HG02852 (cell line): ENCODE measurements at regions not wholly inside any gene's neighbourhood (a gene's known extent, or its start where the extent isn't known, plus 50 kb on each side); places are given as distances from the start of the nearest gene placed in this dataset.

ENCODE experiments used
- ATAC-seq: cut with Tn5 transposase; IDR thresholded peaks from one replicate; pipeline ENCODE4 v1.9.1; 2021; ENCODE audit warnings: mild to moderate bottlenecking, moderate library complexity; ENCODE audit not compliant: unreplicated experiment

DNA sequence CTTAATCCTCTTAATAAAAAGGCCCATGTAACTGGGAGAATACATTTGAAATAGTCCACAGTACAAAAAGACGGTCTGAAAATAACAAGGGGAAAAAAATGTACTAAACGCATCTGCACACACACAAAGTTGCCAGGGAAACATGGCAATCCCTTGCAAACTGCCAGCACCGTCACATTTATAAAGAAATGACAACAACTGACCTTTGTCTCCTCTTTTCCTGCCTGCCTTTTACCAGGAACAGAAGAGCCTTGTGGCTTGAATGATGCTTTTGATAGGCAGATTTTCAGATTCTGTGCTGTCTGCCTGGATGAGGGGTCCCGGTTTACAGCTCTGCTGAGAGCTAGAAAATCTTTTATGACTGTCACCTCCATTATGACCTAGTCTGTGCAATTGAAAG is 308.6 kb upstream of the ZFP64 start:
- ATAC-seq = no peak

DNA sequence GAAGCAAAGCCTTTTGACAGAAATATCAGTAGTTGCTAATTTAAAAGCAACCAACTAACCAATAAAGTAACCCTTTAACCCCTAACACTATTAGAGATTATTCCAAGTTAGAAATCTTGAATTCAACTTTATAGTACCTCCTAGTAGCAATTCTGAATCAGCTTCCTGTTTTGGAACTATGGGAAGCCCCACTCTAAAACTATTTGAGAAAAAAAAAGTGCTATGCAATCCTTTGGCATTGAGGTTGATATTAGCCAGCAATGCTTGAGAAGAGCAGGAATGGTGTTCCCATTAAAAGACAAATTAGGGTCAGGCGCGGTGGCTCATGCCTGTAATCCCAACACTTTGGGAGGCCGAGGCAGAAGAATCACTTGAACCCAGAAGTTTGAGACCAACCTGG is 306.2 kb upstream of the ZFP64 start:
- ATAC-seq = no peak

DNA sequence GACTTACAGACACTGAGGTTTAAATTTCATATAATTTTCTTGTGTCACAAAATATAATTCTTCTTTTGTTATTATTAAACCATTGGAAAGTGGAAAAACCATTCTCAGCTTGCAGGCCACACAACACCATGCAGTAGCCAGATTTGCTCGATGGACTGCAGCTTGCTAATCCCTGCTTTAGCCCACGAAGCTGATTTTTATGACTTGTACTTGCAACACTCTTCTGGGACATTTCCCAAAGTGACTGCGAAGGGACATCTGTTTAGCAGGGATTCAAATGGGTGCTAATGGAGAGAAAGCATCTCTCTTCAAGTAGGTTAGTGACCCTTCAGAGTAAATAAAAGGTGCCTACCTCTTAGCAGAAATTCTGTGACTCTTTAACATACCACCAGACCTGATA is 304.6 kb upstream of the ZFP64 start:
- ATAC-seq = no peak

DNA sequence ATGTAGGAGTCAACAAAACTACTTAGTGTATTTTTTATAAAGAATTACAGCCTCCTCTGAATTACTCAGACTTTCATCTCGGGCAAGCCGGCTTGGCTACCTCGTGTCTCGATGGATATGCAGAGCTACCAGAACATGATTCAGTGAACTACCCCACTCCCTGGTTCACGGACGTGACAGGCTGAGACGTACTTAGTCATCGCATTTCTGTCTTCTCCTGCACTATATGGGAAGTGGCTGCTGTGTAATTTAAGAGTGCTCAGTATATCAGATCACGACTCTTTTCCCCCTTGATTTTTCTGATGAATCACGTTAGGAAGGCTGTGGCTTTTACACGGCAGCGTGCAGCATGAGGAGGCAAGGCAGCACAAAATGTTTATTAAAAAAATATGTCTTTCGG is 302.7 kb upstream of the ZFP64 start:
- no peak for ATAC-seq

DNA sequence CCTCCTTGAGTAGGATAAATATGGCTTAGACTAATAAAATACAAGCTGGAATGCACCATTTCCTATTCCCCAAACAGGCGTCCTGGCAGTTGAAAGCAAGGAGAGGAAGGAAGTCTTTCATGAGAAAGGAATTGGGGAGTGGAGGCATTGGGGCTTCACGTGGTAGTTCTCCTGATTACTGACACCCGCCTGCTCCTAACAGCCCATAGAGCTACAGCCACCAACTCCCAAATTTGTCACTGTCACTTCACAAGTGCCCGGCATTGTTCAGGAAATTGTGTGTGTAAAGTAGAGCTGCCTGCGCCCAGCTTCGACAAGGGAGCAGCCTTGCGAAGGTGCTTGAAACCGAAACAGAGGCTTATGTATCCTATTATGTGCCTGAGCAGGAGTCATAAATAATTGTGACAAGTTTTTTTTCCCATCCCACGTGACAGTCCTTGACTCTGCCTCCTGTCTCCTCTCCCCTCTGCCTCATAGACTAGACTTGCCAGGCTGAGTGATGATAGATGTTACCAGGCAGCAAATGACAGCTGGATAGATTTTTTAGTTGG is 301.7 kb upstream of the ZFP64 start:
- no peak for ATAC-seq

DNA sequence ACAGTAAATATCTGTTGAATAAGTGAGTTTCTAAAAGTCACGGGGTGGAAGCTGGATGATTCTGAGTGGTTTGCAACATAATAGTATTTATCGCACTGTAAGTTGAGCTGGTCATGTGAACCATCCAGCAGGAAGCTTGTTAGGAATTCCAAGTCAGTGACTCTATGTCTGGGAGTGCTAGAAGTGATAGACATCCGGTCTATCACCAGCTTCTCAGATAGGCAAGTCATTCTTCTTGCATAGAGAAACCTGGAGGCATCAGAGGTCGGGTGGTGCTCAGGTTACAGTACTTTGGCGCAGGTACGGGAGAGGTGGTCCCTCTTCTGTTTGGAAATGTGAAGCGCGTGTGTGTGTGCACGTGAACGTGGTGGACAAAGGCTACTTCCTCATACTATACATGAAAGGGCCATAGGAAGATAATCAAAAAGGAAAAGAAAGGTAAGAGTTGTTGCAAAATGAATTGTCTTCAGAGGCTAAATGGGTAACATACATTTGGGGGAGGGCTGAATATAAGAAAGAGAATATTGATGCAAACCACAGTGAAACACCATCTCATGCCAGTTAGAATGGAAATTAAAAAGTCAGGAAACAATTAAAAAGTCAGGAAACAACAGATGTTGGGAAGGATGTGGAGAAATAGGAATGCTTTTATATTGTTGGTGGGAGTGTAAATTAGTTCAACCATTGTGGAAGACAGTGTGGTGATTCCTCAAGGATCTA is 299.3 kb upstream of the ZFP64 start:
- ATAC-seq = no peak

DNA sequence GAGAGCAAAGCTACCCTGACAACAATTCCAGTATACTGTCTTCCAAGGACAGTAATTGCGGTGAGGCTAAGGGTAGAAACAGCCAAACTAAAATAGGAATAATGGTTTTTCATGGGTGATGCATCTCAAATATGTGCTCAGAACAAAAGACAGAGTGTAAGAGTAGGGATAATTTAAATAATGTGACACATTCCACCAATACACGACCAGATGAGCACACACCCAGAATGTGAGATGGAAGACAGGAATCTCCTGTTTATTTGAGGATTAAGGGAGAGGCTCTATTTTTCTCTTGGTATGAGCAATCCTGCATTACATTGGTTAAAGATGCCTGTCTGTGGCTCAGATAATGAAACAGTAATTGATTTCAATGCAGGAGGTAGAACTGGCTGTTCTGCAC is 292.9 kb upstream of the ZFP64 start:
- ATAC-seq = no peak

DNA sequence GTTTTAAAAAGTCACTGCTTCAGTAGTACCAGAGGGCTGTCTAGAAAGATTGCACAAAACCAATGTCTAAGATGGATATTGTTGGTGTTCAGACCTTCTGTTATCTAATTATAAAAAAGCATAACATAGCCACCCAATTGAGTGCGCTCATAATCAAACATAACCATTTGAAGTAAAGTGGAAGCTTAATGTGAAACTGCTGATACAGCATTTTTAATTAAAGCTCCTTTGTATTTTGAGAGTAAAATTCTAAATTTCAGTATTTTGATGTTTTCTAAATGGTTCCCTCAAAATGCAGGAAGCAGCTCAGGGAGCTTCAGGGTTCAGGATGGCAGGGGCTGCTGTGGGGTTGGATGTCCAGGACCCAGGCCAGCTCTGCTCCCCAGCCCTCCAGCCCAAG is 291.8 kb upstream of the ZFP64 start:
- ATAC-seq = no peak

DNA sequence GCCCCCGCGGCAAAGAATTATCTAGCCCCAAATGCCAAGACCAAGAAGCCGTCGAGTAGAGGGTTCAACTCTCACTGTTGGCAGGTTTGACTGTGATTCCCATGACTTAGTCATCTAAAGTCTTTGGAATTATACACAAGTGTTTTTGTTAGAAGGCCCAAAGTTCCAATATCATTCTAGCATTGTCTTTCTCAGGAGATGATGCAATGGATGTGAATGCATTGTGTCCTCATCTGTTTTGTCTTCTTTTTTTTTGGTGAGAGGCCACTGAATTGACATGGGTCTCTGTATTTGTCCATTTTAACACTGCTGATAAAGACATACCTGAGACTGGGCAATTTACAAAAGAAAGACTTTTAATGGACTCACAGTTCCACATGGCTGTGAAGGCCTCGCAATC is 290.5 kb upstream of the ZFP64 start:
- ATAC-seq = no peak

DNA sequence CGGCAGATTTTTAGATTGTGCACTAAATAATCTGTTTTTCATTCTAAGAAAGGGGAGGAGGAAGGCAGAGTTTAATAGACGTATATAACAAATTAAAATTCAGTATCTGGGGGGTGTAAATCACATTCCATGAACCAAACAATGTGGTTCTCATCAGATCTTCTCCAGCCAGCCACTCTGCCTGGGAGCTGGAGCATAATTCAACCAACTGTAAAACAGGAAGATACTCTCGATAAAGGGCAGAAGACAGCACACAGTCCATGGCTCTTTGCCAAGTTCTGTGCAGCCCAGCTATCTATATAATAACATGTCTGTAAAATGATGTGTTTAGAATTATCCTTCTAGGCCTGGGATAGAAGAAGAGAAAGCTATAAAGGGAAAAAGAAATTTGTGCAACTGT is 289.9 kb upstream of the ZFP64 start:
- ATAC-seq = no peak

DNA sequence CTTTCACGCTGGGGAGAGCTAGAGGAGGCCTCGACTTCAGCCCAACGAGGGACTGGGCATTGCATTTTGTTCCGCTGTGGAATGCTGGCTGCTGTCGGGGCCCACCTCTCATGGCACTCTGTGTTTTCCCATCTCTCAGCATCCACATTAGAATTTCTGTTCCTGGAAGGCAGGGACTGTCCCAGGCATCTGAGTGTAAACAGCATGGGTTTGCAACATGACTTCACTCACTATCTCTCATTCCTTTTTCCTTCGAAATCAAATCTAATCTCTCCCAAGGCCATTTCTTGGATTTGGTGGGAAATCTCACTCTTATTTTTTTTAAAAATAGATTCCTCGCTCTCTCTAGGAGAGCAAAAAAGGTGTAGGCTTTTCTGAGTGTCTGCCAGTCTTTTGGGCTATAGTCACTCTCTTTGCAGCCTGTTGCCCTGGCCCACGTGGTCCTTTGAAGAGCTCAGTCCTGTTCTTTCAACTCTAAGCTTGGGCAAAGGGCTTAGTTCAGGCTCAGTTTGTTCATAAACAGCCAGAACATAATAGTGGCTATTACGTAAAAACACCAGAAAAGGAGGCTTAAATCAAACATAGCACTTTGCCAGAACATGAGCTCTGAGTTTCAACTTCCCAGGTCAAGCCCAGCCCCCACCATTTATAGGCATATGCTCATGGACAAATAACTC is 284.6 kb upstream of the ZFP64 start:
- ATAC-seq = no peak

DNA sequence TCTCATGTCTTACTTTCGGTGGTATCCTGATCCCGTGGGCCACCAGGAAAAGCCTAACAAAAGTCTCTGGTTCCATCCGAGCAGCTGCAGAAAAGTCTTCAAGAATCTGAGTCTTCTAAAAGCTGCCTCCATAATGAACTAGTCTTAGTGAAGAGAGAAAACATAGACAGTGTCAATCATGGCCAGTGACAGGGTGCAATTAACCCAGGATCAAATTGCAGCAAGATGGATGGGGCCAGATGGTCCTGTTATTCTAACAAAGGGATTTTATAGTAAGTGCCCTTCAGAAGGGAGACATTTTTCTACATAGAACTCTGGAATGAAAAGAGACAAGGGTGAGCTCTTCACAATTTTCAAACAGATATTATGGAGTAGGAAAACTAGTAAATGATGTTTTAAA is 281.6 kb upstream of the ZFP64 start:
- ATAC-seq = no peak

DNA sequence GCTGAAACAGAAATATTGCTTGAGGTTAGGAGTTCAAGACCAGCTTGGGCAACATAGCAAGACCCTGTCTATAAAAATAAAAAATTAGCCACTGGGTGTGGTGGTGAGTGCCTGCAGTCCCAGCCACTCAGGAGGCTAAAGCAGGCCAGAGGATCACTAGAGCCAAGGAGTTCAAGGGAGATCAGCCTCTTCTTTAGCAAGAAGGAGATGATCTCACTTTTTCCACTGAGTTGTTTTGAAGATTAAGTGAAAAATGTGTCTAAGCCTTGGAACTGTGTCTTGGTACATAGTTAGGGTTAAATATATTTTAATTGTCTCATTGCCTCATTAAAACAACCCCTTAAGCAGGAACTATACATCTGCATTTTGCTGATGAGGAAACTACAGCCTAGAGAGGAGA is 279.0 kb upstream of the ZFP64 start:
- no peak for ATAC-seq

DNA sequence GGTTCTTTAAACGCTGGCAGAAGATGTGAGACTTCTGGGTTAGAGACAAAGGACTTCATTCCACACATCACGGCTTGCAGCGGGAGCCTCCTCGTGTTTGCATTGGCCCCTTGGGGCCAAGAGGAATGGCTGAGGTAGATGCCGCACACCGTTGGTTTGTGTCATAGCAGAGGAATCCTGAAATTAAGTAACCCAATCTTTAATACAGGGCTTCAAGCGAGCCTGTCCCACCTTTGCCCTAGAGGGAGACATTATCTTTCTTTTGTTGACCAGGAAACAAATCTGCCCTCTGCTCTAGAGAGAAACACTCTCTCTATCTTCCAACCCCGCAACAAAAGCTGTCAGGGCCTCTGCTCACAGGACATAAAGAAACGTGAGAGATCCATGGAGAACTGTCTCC is 277.5 kb upstream of the ZFP64 start:
- no peak for ATAC-seq

DNA sequence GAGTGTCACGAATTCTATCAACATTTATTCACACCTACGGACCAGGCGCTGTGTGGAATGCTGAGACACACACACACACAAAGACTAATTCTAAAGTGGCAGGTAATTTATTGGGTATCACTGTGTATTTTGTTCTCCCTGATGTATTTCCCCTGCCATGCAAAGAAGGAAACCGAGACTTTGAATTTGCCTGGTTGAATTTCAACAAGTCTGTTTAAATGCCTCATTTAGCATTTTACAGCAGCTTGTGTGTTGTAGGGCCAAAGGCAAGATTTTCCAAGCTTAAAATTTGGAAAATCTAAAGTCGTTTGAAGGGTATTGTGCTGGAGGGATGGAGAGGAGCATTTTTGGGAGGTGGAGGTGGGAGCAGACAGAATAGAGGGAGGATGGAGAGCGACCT is 274.4 kb upstream of the ZFP64 start:
- no peak for ATAC-seq

DNA sequence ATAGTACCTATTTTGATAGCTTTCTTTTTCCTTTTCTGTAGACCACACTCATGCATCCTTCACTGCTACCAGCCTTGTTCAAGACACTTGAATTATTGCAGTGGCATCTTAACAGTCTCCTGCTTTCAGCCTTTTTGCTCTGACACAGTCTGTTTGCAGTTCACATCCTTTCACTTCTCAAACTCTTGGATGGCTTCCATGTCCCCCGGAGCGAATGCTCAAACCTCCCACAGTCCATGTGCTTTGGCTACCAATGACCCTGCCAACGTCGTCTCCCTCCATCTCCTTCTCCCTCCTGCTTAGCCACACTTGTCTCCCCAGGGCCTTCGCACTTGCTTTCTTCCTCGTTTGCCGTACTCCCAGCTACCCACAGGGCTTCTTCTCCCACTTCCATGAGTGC is 270.0 kb upstream of the ZFP64 start:
- no peak for ATAC-seq

DNA sequence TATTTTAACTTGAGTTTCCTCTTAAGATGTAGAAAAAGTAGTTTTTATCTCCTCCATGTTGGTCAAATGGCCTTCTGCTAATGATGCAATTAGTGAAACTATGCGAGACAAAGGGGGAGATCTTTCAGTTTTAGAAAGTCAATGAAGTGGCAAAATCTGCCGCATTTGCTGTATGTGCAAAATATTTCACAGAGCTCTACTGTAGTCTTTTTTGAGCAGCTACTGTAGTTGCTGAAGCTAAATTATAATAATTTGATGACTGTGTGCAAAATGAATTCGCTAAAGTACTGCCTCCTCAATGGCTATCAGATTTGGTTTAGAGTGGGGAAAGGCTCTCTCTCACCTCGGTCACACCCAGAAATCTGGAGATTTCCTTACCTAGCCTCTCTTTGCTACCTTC is 267.6 kb upstream of the ZFP64 start:
- ATAC-seq = no peak

DNA sequence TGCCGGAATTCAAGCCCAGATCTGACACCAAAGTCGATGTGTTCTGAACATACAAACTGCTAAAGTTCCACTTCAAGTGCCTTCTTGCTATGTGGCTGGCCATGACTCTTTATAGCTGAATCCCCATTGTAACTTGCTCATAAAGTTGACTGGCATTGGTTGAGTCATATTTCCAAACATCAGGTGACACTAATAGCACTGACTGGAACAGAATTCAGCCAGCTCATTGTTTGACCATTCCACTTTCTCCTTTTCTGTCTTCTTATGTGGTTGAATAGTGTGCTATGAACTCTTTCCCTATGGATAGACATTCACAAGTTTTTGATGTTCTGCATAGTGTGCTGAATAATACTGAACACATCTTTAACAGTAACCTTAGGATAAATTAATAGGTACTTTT is 266.2 kb upstream of the ZFP64 start:
- ATAC-seq = no peak

DNA sequence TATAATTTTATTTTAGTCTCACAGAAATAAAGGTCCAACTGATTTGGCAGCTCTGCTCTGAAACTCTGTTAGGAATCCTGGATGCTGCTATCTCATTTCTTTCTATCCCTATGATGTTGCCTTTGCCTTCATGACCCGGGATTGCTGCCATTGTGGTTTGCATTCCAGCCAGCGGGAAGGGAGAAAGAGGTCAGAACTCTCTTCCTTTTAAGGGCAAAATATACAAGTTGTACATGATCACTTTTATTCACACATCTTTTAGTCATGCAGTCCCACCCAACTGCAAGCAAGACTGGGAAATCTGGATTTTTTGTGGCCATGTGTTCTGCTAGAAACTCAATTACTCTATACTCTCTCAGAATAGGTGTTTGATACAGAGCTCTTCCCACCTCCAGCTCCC is 263.1 kb upstream of the ZFP64 start:
- no peak for ATAC-seq

DNA sequence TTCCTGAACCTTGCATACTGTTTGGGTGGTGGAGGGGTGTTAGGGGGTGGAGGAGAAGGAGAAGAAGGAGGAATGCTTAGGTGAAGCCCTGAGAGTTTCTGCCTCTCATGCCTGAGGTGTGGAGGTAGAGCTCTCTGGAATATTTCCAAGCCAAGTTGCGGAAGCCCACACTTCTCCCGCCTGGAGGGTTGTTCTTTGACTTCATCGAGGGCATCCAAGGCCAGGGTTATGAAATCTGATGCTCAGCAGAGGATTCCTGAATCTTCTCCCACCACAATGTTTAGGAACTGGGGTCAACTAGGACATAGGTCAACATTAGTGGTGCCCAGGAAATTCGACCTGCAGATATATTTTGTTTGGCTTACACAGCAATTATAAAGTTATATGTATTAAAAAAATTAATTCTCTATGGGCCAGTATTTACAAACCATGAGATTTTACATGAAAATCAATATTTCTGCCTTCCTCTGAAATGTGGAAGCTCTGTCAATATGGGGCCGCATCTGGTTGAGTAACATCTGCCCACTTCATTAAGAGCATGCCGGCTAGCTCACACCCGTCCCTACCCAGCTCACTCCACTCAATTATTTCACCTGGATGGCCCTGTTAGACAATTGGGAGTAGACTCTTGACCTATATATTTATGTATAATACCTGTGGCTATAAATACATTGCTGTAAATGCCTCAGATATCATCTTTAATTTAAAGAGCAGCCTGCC is 257.1 kb upstream of the ZFP64 start:
- no peak for ATAC-seq

DNA sequence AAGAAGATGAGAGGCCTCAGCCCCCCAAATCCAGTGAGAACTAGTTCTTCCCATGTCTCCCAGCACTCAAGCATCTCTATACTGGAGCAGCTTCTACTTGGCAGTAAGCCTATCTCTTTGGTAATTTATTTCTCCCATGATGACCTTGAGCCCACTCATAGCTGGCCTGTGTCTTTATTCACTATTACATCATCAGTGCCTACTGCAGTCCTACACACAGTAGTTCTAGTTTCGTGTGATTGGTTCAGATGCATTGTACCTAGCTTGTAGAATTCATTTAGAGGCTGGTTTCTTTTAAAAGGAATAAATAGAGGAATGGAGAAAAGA is 255.6 kb upstream of the ZFP64 start:
- no peak for ATAC-seq
